ENCODE measurements at regions not wholly inside any gene's neighbourhood (a gene's known extent, or its start where the extent isn't known, plus 50 kb on each side); places are given as distances from the start of the nearest gene placed in this dataset.
"Not testable (repeated sequence)": the region's sequence is repeated elsewhere in the genome, so short reads cannot be mapped to it uniquely, and the experiment has no call there.

DNA sequence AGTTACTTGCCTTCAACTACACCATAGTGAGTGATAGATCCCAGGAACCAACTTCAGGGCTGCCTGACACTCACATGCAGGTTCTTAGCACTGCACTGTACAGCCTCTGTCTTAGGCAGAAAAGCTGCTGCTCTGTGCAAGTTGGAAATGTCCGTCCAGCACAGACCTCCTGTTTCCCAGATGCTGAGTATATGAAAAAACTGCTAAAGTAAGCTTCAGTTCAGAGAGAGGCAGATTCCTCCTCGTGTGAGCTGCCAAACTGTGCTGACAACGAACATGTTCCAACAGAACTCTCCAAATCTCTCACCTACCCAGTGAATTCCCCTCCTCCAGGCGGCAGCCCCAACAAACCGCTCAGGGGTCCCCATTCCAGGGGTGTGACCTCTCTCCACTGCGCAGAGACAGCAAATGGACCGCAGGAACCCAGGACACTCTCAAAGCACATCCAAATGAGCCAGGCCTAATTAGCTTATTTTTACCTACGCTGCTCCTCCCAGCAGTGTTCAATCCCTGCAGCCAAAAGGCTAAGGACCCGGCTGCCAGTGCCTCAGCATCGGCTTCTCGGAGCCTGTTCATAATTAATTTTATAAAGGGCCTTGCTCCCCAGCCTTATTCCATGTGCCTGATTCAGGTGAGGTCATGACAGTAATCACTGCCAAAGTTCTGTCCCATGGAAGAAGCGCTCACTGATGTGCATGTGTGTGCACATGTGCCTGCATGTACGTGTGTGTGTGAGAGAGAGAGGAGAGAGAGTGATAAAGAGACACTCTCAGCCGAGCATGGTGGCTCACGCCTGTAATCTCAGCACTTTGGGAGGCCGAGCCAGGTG is 159.5 kb upstream of the AUTS2 start:
- H3K27ac ChIP-seq, result no peak overlapping the region
- DNase-seq (peak in 1 of 4 donors; percentile 40), ATAC-seq (peak; percentile 18)
- no peaks in the 10 kb centered on the region for H3K27me3 ChIP-seq
- H3K9me3 ChIP-seq, result no peaks in the 10 kb centered on the region
- no peaks in the 10 kb centered on the region for H3K36me3 ChIP-seq
- intact Hi-C loops (cut with DNase I), result no loop called here
- no peaks in the 10 kb centered on the region for H3K4me1 ChIP-seq
- TF ChIP-seq, protein P1, sequence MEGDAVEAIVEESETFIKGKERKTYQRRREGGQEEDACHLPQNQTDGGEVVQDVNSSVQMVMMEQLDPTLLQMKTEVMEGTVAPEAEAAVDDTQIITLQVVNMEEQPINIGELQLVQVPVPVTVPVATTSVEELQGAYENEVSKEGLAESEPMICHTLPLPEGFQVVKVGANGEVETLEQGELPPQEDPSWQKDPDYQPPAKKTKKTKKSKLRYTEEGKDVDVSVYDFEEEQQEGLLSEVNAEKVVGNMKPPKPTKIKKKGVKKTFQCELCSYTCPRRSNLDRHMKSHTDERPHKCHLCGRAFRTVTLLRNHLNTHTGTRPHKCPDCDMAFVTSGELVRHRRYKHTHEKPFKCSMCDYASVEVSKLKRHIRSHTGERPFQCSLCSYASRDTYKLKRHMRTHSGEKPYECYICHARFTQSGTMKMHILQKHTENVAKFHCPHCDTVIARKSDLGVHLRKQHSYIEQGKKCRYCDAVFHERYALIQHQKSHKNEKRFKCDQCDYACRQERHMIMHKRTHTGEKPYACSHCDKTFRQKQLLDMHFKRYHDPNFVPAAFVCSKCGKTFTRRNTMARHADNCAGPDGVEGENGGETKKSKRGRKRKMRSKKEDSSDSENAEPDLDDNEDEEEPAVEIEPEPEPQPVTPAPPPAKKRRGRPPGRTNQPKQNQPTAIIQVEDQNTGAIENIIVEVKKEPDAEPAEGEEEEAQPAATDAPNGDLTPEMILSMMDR (IDR thresholded peaks at IDR 0.05), result no peak
- no peak overlapping the region for H3K4me3 ChIP-seq

DNA sequence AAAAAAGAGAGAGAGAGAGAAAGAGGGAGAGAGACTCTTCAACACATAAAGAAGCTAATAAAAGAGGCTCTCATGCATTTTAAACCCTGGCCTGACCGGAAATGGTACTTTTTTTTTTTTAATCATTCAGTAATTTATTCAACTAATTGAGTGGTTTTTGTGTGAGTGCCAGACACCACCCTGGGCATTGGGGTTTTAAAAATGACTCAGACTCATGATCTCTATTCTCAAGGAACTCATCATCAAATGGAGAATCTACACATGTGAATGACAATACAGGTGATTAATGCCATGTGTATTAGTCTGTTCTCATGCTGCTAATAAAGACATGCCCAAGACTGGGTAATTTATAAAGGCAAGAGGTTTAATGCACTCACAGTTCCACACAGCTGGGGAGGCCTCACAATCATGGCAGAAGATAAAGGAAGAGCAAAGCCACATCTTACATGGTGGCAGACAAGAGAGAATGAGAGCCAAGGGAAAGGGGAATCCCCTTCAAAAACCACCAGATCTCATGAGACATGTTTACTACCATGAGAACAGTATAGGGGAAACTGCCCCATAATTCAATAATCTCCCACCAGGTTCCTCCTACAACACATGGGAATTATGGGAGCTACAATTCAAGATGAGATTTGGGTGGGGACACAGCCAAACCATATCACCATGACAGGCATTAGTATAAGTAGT is 158.5 kb upstream of the AUTS2 start:
- H3K27me3 ChIP-seq, result no peaks in the 10 kb centered on the region
- H3K9me3 ChIP-seq, result no peaks in the 10 kb centered on the region
- no peak for DNase-seq
- H3K4me1 ChIP-seq, result no peaks in the 10 kb centered on the region
- no peaks in the 10 kb centered on the region for H3K36me3 ChIP-seq
- TF ChIP-seq, protein P1 (IDR thresholded peaks at IDR 0.05), result no peak
- intact Hi-C loops (cut with DNase I), result no loop called here
- ATAC-seq, result no peak
- no peak overlapping the region for H3K4me3 ChIP-seq
- H3K27ac ChIP-seq, result no peak overlapping the region

DNA sequence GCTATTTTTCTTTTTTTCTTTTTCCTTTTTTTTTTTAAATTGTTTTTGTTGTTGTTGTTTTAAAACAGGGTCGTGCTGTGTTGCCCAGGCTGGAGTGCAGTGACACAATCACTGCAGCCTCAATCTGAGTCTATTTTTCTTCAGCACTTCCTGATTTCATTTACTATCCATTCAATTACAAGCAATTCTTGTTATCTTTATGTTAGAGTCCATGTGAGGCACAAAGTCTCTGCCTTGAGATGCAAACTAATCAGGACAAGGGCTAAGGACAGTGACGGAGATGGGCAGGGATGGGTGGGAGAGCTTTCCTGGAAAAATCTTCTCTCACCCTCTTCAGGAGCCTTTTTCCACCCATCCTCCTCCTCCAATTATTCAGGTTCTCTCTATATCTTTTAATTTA is 157.3 kb upstream of the AUTS2 start:
- ATAC-seq (no peak), DNase-seq (no peak)
- Histone ChIP-seq H3K27me3 (no peaks in the 10 kb centered on the region), H3K9me3 (no peaks in the 10 kb centered on the region), H3K27ac (no peak overlapping the region), H3K4me3 (no peak overlapping the region), H3K4me1 (no peaks in the 10 kb centered on the region), H3K36me3 (no peaks in the 10 kb centered on the region)
- TF ChIP-seq, protein P1 (IDR thresholded peaks at IDR 0.05), result no peak
- intact Hi-C loops (cut with DNase I), result no loop called here

DNA sequence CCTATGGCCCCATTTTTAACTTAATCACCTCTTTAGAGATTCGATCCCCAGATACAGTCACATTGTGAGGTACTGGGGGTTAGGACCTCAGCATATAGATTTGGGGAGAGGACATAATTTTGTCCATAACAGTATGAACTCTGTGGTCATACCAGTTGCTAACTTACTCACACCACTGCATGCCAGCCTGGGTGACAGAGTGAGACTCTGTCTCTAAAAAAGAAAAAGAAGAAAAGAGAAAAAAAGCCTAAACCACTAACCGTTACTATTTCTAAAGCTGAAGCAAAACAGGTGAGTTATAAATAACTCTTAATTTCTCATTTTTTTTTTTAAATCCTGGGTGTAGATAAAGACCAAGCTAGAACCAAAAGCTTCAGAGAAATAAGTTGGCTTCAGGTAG is 155.1 kb upstream of the AUTS2 start:
- Histone ChIP-seq H3K27me3 (no peaks in the 10 kb centered on the region), H3K4me1 (no peaks in the 10 kb centered on the region), H3K9me3 (no peaks in the 10 kb centered on the region), H3K27ac (no peak overlapping the region), H3K4me3 (no peak overlapping the region), H3K36me3 (no peaks in the 10 kb centered on the region)
- intact Hi-C loops (cut with DNase I), result no loop called here
- TF ChIP-seq, protein P1 (IDR thresholded peaks at IDR 0.05), result no peak
- ATAC-seq, result no peak
- DNase-seq, result no peak

DNA sequence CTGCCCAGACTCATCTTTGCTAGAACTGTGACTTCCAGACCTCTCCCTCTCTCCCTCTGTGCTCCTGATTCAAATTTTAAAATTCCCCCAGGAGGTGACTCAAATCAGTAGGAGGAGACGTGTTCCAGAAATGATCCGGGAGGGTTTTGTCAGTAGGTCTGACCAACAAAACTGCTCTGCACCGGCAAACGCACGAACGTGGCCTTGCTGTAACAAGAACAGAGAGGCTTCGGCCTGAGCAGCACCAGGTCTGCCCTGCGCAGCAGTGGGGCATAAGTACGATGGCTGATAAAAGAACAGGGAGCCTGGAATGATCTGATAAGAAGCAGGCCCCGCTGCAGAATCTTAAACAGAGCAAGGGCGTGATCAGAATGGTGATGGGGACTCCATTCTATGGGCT is 152.7 kb upstream of the AUTS2 start:
- Histone ChIP-seq H3K36me3 (no peaks in the 10 kb centered on the region), H3K27me3 (no peaks in the 10 kb centered on the region), H3K4me3 (no peak overlapping the region), H3K4me1 (no peaks in the 10 kb centered on the region), H3K27ac (no peak overlapping the region), H3K9me3 (no peaks in the 10 kb centered on the region)
- no peak for ATAC-seq
- DNase-seq, result no peak
- TF ChIP-seq, protein P1 (IDR thresholded peaks at IDR 0.05), result no peak
- intact Hi-C loops (cut with DNase I), result no loop called here

DNA sequence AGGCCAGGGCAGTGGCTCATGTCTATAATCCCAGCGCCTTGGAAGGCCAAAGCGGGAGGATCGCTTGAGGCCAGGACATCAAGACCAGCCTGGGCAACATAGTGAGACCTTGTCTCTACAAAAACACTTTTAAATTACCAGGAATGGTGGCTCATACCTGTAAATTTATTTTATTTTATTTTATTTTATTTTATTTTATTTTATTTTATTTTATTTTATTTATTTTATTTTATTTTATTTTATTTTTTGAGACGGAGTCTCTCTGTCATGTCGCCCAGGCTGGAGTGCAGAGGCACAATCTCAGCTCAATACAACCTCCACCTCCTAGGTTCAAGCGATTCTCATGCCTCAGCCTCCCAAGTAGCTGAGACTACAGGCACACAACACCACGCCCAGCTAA is 152.1 kb upstream of the AUTS2 start:
- H3K4me3 ChIP-seq; H3K36me3 ChIP-seq; intact Hi-C loops (cut with DNase I); H3K9me3 ChIP-seq; H3K4me1 ChIP-seq; H3K27ac ChIP-seq; H3K27me3 ChIP-seq; ATAC-seq; DNase-seq: not testable (repeated sequence)
